A204.1 (cell line): ENCODE measurements at regions not wholly inside any gene's neighbourhood (a gene's known extent, or its start where the extent isn't known, plus 50 kb on each side); places are given as distances from the start of the nearest gene placed in this dataset.

ENCODE experiments used
- FAIRE-seq: peaks from 2 replicates; lab custom pipeline; 2012; peaks lifted over from hg19 to GRCh38; lab: Jason Lieb, UNC

DNA sequence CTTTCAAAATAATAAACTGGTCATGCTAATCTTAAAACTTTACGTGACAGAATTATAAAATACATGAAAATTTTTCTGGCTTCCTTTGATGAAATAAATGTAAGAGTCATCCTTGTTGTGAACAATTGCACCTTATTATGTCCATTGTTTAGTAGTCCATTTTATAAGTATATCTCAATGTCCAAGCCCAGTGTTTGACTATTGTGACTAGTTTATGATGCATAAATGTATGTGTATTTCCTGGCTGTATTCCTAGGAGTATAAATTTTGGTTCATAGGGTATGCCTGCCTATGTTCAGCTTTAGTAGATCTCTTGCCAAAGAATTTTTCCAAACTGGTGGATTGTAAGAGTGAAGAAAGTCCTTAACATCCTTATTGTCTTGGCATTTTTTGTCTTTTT lies 2895.5 kb upstream of the PCDH20 start:
- FAIRE-seq, result no peak

DNA sequence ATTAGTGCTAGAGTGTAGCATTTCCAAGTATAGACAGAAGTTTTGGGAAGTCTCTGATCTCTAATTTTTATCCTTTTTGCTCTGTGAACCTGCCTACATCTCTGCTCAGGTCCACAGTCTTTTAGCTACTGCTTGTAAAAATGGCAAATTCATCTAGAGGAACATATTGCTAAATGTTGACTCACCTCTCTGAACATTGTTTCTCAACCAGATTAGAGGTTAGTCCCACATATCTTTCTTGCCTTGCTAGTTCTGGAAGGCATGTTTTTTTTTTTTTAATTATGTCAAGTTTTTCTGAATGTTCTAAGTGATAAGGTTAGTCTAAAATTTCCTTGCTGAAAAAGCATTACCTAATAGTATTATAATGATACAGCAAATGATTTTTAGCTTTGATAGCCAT lies 2889.6 kb upstream of the PCDH20 start:
- FAIRE-seq, result no peak

DNA sequence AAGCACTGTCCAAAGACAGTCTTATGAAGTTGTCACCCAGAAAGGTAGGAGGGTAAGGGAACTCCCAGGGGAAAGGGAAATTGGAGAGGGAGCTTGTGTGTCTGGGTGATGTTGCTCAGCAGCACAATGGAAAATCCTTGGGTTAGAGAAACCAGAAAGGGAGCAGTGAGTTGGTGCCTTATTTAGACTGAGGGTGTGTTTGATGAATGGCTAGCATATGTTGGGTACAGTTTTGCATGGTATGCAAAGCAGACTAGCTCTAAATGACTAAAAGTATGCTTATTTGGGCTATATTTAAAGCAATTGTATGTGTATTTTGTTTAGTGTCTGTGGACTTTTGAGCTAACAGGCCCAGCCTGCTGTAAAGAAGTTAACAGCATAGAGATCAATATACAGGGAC lies 2884.6 kb upstream of the PCDH20 start:
- FAIRE-seq, result no peak

DNA sequence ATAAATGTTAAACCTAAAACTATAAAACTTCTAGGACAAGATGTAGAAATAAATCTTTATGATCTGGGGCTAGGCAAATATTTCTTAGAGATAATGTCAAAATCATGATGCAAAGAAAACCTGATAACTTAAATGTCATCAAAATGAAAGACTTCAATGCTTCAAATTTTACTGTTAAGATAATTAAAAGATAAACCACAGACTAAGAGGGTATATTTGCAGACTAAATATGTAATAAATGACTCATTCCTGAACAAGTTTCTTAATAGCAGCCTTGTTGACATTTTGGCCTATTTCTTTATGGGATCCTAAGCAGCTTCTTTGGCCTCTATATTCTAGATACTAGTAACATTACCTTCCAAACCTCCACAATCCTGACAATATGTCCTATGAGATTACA lies 2878.3 kb upstream of the PCDH20 start:
- FAIRE-seq, result no peak

DNA sequence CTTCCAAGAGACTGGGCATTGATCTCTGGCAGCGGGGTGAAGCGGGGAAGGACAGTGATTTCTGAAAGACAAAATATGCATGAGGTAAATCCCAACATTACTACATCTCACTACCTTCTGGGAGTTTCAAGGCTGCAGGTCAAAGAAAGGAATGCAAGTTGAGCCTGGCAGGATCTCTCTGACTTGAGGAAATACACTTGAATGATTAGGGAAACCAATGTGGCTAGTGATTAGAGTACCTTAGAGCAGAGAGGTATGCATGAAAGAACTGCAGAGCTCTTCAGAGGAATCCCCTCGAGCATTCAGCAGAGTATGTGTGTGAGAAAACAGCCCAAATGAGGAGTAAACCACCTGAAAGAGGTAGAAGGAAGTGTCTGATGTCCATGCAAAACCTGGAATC lies 2874.1 kb upstream of the PCDH20 start:
- no peak for FAIRE-seq

DNA sequence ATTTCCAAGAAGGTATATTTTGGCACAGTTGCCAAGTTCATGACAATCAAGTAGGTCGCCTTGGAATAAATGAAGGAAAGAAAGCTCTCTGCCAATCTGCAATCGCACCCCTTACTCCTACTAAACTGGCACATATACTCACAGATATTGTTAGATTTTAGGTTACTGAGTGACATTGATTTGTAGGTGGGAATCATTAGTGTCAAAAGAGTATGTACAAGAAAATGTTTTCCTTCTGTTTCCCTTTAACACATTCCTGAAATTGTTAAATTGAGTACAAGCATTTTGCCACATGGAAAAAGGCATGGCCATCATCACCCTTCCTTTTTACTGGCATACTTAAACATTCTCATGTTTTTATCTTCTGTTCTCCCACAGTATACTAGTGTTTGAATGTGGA lies 2868.3 kb upstream of the PCDH20 start:
- no peak for FAIRE-seq

DNA sequence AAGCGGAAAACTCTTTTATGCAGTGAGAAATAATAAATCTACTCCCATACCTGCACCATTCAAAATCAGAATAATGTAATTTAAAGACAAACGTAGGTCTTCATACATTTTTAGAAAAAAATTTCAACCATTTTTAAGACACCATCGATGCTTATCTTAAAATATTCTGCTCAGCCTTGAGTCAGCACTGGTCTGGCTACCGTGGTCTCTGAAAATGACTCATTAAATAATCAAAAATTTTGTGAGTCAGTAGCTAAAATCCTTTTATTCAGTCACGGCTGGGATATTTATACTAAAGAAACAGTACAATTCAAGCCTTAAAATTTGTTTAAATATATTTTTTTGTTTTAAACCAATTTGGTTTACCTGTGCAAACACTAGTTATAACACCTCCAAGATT lies 2862.8 kb upstream of the PCDH20 start:
- FAIRE-seq, result no peak

DNA sequence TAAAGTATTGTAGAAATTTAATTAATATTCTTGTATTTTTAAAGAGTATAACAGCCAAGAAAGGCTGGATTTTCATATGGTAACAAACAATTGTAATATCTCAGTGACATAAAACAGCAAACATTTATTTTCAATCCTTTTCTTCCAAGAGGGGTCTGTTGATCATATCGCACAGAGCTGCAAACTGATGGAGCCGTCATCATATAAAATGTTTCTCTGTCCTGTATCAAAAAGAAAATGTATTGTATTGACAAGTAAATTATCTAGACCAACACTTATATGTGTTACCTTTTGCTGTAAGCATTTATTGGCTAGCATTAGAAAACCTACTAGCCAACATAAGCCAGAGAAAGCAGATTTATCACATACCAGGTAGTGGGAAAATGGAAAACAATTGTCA lies 2861.4 kb upstream of the PCDH20 start:
- FAIRE-seq, result no peak

DNA sequence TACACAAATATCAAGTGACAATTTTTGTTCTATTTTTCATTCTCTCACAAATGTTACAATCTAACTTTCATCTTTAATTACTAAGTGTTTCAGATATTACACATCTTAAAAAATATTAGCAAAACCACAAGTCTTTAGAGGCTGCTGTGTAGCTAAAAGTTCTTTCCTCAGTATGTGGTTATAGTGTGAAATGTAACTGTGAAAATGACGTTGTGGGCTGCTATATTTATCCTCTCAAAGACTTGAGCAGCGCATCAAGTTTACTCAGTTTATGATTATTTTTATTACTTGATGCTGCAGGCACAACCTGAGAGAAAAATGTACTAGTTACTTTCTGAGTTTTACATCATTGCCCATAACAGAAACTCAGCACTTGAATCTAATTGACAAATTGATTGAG lies 2860.6 kb upstream of the PCDH20 start:
- no peak for FAIRE-seq

DNA sequence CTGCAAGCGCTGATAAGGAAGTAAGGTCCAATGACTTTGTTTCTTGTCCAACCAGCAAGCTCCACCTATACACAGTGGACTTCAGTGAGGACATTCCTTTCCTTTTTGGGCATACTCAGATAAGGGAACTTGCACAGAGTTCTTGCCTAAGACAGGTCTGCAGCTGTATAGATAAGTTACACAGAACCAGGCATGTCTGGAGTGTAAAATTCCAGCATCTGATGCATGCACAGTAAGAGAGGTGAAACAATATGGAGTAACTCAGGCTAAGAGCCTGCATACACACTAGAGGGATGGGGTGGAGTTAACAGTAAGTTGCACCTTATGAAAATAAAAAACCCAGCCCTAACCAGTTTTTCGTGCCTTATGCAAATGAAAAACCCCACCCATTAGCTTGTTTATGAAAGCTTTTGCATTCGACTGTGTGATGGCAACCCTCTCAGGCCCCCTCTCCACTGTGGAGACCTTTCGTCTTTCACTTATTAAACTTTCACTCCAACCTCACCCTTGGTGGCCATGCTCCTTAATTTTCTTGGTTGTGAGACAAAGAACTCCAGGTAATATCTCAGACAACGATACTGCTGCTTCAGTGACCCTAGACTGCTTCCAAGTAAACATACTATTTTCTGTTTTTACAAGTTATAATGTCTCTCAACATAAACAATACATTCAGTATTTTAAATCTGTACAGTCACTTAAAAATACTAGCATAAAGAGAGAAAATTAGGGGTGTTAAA lies 2859.0 kb upstream of the PCDH20 start:
- no peak for FAIRE-seq

DNA sequence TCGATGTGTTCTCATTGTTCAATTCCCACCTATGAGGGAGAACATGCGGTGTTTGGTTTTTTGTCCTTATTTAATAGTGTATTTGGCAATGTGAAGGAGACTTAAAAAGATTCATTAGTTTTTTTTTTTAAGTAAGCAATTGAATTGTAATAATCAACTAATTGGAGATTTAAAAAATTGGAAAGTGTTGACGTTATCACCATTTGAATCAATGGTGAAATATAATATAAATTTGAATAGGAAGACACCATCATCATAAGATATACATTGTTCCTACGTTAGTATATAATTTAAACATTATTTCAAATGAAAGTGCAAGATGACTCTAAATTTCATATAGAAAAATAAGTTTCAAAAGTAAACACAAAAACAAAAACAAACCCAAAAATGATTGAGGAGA lies 2858.1 kb upstream of the PCDH20 start:
- no peak for FAIRE-seq

DNA sequence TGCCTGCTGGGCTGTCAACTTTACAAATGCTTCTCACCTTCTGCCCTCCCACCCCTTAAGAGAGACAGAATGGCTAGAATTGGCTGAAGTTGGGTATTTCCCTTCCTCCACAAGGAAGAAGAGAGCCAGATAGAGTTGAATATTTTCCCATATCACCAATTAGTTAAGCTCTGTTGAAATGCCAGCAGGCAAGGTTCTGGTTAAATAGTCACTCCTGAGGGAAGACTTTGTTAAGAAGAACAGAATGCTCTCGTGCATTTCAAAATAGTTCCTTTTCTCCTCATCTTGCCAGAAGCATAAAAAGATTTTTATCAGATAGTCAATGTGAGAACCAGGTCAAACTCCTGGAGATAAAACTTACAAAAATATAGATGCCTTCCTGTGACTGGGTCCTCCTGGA lies 2857.0 kb upstream of the PCDH20 start:
- no peak for FAIRE-seq

DNA sequence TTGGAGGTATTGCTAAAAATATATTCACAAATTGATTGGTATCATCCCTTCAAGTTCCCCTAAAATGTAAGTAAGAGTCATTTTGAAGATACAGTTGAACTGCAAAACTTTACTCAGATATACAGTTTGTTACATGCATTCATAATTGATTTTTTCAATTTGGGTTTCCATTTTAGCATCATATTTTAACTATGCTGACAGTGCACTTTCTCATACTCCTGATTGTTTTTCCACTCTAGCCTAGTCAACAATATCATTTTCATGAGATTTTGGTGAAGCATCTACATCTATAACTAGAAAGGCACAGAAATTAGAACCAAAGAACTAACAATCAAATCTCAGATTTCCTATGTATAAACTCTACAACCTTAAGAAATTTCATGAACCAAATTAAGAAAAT lies 2850.4 kb upstream of the PCDH20 start:
- no peak for FAIRE-seq

DNA sequence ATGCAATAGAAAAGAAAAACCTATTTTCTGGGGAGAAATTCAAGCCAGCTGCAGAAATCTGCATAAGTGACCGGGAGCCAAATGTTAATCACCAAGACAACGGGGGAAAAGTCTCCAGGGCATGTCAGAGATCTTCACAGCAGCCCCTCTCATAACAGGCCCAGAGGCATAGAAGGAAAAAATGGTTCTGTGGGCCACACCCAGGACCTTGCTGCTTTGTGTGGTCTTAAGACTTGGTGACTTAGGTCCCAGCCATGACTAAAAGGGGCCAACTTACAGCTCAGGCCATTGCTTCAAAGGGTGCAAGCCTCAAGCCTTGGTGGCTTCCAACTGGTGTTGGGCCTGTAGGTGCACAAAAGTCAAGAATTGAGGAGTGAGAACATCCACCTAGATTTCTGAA lies 2847.6 kb upstream of the PCDH20 start:
- FAIRE-seq, result no peak

DNA sequence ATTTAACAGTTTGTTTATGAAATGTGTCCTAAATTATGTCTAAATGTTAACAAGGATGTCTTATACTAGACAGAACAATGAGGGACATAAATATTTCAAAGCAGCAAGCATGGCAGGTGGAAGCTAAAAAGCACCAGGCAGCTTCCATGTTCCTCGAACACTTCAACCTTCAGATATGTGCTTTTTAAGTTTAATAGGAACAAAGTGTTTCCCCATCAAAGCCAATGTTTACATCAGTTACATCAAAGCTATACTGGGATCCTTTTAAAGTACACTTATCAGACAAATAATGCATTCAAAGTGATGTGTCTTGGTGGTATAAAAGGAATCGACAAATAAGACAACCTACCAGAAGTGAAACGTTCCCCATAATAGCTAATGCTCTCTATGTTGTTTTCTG lies 2841.1 kb upstream of the PCDH20 start:
- no peak for FAIRE-seq

DNA sequence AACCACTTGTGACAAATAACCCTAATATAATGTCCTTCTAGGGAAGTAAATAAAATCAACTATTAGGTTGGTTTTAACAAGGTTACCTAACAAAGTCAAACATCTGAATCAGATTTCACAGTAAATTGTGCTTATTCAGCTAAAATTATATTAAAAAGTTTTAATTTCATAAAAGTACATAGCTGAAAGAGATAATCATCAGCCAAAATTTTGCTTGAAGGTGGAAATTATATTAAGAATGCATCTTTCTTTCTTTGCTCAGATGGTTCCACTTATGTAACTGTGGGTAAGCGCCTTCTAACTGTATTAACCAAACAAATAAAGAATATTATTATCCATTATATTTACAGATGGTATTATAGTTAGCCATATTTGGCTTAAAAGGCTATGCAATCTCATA lies 2840.3 kb upstream of the PCDH20 start:
- FAIRE-seq, result no peak

DNA sequence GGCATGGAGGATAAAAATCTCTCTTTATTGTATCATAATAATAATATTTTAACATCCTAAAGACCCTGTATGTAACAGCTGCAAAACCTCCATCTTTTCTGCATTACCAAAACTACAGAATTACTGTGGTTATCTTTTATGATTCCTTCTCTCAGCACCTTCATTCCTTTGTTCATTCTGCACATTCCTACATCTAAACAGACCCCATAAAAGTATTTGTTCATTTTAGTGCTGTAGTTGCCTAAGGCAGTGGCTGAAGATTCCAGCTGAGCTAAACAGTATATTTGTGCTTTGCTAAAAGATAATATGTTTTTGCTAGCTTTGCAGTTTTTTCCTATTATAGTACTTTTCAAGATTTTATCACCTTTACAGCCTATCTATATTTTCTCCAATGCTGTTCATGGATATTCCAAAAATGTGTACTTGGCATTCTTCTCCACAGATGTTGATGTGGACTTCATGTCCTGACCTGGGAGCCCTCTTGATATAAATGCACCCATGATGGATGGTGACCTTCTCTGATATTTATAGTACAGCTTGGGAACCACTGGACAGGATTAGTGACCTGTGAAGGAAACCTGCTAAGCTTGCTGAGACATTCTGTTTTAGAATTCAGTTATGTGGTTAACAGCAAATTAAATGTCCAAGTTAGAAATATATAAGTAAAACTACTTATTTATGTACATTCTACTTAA lies 2832.9 kb upstream of the PCDH20 start:
- FAIRE-seq, result no peak

DNA sequence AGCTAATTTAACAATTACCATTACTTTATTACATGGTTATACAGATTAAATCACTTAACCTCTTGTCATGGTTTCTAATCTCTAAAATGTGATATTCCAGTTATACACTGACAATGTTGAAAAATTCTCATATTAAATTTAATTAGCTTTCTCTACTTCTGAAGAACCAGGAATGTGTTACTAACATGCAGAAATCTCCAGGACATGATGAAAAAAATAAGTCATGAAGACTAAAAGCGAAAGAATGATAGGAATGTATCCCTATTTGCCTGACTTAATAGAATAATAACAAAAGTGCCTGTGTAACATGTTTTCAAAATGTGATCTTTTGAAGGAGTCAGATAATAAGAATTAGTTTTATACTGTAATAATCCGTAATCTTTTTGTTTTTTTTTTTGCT lies 2823.7 kb upstream of the PCDH20 start:
- FAIRE-seq, result no peak

DNA sequence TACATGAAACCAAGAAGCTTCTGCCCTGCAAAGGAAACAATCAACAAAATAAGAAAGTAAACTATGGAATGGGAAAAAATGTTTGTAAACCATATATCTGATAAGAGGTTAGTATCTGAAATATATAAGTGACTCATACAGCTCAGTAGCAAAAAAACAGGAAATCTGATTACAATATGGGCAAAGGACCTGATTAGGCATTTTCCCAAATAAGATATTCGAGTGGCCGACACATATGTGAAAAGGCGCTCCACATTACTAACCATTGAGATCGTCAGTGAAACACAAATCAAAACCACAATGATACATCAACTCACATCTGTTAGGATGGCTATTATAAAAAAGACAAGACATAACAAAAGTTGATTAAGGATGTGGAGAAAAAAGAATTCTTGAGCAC lies 2818.6 kb upstream of the PCDH20 start:
- no peak for FAIRE-seq

DNA sequence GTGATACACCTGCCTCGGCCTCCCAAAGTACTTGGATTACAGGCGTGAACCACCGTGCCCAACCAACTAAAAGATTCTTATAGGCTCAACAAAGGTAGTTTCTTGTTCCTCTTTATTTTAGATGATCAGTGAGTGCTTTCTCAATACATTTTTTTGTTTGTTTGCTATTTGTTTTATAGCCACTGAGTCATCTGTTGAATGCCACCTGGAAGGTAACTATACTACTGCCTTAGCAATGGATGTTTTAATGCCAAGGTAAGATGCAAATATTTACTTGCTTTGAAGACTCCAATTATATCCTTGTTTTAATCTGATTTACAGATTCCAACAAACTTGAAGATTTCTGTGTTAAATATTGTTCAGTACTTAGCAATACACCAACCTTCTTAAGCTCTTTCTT lies 2807.4 kb upstream of the PCDH20 start:
- no peak for FAIRE-seq

DNA sequence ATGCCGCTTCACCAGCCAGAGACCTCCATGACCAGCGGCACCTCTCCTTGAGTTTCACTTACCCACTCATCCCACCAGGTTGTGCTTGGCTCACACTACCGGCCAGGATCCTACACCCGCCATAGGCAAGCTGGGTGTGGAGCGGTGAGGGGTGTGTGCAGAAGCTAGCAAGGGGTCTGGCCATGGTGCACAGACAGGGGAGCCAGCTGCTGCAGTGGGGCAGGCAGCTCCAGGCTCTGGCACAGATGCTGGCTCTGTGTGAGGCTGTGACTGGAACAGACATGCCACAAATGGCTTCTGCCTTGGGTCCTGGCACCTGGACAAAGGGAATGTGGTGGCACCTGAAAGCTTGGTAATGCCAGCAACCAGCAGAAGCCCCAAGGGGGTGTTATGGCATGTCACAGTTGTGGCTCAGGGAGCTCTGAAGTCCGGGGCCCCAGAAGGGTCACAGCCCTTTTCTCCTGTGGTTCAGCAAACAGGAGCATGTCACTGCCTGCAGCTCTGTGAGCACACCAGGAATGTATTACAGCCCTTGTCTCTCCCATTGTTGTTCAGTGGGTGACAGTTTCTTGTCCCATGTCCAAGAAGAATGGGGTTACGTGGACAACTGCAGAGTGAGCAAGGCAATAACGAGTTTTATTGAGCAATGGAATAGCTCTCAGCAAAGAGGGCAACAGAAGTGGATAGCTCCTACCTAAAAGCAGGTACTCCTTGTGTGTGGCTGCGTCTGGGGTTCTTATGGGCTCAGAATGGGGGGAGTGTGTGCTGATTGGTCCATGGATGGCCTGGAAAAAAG lies 2791.0 kb upstream of the PCDH20 start:
- FAIRE-seq, result no peak

DNA sequence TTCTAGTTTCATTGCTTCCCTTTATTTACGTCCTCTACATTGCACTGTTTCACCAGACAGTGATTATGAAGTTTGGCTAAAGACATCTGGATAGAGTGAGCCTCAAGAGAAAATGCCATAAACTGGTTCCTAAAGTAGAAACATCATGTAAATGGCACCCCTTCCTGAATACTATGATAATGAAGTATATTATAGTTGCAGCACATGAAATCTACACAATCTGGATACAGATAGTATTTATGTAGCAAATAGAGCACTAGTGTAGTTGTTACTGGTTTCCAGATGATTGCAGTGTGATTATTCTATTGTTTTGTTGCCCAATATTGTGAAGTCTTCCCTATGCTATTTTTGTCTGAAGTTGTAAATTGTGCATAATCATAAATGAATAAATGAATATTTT lies 2786.9 kb upstream of the PCDH20 start:
- FAIRE-seq, result no peak

DNA sequence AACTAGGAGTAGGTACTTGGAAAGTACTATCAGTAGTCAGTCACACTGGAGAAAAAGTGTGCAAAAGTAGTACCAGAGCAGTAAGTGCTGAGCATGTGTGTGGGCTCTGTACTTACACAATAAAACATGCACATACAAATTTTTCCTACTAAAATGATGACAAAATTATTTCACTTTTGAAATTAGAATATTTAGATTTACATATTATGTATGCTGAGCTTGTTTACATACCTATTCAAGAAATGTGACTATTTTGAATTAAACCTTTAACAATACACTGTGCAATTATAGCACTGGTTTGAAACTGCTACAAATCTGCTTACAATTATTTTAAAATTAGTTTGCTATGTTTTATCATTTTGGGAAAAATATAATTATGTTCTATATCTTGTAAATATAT lies 2781.6 kb upstream of the PCDH20 start:
- FAIRE-seq, result peak; percentile 44
